ENCODE measurements at regions not wholly inside any gene's neighbourhood (a gene's known extent, or its start where the extent isn't known, plus 50 kb on each side); places are given as distances from the start of the nearest gene placed in this dataset.

DNA sequence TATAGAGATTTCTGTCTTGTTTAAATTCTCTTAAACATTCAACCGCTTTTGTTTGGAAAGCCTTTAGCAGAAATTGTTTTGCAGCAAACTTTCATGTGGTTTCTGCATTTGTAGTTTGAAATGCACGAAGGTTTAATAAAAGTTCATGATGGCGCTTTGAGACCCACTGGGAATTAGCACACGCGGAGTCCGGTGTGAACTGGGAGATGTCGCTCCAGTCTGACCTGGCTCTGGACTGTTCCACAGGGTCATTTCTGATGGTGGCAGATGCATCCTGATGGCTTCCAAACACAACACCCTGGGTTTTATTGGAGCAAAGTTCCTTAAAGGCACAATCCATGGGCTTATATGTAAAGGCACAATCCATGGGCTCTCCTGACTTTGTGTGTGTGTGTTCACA lies 78.1 kb upstream of the MTHFD1L start:
- Histone ChIP-seq H3K4me1 (ENCODE audit: control insufficient read depth, insufficient read depth, low read length) (no peaks in the 10 kb centered on the region), H4K20me1 (ENCODE audit: control insufficient read depth, insufficient read depth) (no peaks in the 10 kb centered on the region), H2AFZ (ENCODE audit: control insufficient read depth, low read depth, low read length) (no peak overlapping the region), H3K27me3 (replicated peaks in 1 of 2; ENCODE audit: control insufficient read depth in 2 of 2, insufficient read depth in 2 of 2, low read length in 1 of 2) (no peaks in the 10 kb centered on the region), H3K36me3 (ENCODE audit: control insufficient read depth in 2 of 2, insufficient read depth in 2 of 2, low read length in 1 of 2) (no peaks in the 10 kb centered on the region; a peak in 1 of 4 replicates), H3K27ac (ENCODE audit: control insufficient read depth, insufficient read depth) (no peak overlapping the region), H3K9me3 (replicated peaks; ENCODE audit: control insufficient read depth, insufficient read depth, low read length) (no peaks in the 10 kb centered on the region), H3K4me3 (no peak overlapping the region), H3K79me2 (ENCODE audit: control insufficient read depth, insufficient read depth, low read length) (no peaks in the 10 kb centered on the region), H3K9ac (ENCODE audit: control insufficient read depth, insufficient read depth, low read length) (no peak overlapping the region), H3K4me2 (ENCODE audit: control insufficient read depth, insufficient read depth) (no peak overlapping the region)
- BruUV-seq (replicated peaks) = no TSS peak
- FAIRE-seq = no peak
- ChIA-PET POLR2A (no interaction called here), CTCF (no interaction called here), RAD21 (ENCODE audit: unreplicated experiment) (no interaction called here), SMC1A (ENCODE audit: uncharacterized antibody, unreplicated experiment) (interaction anchor here (0.7 to 1.5 kb wide), 3 partner anchors 9 to 150 kb away, joined by 3 read pairs; no protein-coding TSS in a partner anchor)
- no peak for DNase-seq (ENCODE audit: low read depth, low spot score)
- intact Hi-C loops (cut with micrococcal nuclease; ENCODE audit: unreplicated experiment) (no loop called here), in situ Hi-C loops (cut with MboI) (no loop called here)
- TF ChIP-seq ZNF592 (IDR thresholded peaks at IDR 0.05) (no peak), SMARCA5 (IDR thresholded peaks at IDR 0.05) (no peak), EP300 (IDR thresholded peaks at IDR 0.05; ENCODE audit: borderline replicate concordance in 1 of 2, control insufficient read depth in 1 of 2, low read depth in 2 of 2, low read length in 2 of 2) (no peak)
- WGBS (ENCODE audit: insufficient coverage, insufficient replicate concordance, low lambda C conversion rate, missing lambda C conversion rate) = 86% methylated on average over 7 of the region's 7 CpGs
- no peak for ATAC-seq

Data from GM12878 (cell line).